ENCODE measurements at regions not wholly inside any gene's neighbourhood (a gene's known extent, or its start where the extent isn't known, plus 50 kb on each side); places are given as distances from the start of the nearest gene placed in this dataset.
"Not testable (repeated sequence)": the region's sequence is repeated elsewhere in the genome, so short reads cannot be mapped to it uniquely, and the experiment has no call there.

- in situ Hi-C loops (cut with HindIII; ENCODE audit: low sequenced_read_pairs): no loop called here
- no peak for DNase-seq (ENCODE audit: low spot score)
Observed at GRCh38 chr7:113216038-113216437, 97.7 kb upstream of the SMIM30 start.

- in situ Hi-C loops (cut with HindIII; ENCODE audit: low sequenced_read_pairs): no loop called here
- DNase-seq (ENCODE audit: low spot score): no peak
Observed at GRCh38 chr7:113209449-113210203, 91.3 kb upstream of the SMIM30 start.

DNA sequence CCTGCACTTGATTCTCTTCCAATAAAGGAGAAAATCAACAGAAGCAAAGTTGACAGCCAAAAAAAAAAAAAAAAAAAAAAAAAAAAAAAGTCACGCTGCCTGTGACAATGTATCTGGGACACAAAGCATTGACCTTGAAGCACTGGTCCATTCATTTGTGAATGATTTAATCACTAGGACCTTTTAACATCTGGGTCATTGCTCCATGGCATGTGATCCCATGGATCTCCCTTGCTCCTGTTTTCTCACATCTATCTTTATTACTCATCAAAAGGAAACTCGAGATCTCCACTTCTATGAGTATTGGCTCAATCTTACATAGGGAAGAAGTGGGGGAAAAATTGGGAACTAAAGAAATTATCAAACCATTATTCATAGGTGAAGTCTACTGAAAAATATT is 89.6 kb upstream of the SMIM30 start:
- no peak for DNase-seq (ENCODE audit: low spot score)
- in situ Hi-C loops (cut with HindIII; ENCODE audit: low sequenced_read_pairs): no loop called here

- in situ Hi-C loops (cut with HindIII; ENCODE audit: low sequenced_read_pairs): no loop called here
- no peak for DNase-seq (ENCODE audit: low spot score)
Observed at GRCh38 chr7:113207441-113207840, 89.1 kb upstream of the SMIM30 start.

DNA sequence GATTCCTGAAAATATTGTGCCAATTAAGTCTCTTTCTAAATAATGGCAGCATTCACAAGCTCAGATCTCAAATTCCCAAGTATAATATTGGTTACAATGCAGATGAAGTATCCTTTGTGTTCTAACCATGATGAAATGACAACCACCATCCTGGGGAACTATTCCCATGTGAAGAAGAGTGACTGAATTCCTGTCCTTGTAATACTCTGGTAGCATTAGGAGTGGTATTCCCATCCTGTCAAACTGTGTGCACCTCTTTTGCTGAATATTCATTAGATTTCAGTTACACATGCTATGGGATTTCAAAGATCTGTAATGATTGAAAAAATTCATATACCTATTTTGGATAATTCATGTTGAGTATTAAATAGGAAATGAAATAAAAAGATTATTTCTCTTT is 86.1 kb upstream of the SMIM30 start:
- in situ Hi-C loops (cut with HindIII; ENCODE audit: low sequenced_read_pairs): no loop called here
- no peak for DNase-seq (ENCODE audit: low spot score)

- no peak for DNase-seq (ENCODE audit: low spot score)
- in situ Hi-C loops (cut with HindIII; ENCODE audit: low sequenced_read_pairs): no loop called here
Observed at GRCh38 chr7:113202284-113202683, 83.9 kb upstream of the SMIM30 start.

- in situ Hi-C loops (cut with HindIII; ENCODE audit: low sequenced_read_pairs): no loop called here
- no peak for DNase-seq (ENCODE audit: low spot score)
Observed at GRCh38 chr7:113200281-113200680, 81.9 kb upstream of the SMIM30 start.

- in situ Hi-C loops (cut with HindIII; ENCODE audit: low sequenced_read_pairs): no loop called here
- DNase-seq (ENCODE audit: low spot score): no peak
Observed at GRCh38 chr7:113199841-113200240, 81.5 kb upstream of the SMIM30 start.

- in situ Hi-C loops (cut with HindIII; ENCODE audit: low sequenced_read_pairs): no loop called here
- no peak for DNase-seq (ENCODE audit: low spot score)
Observed at GRCh38 chr7:113199136-113199535, 80.8 kb upstream of the SMIM30 start.

- in situ Hi-C loops (cut with HindIII; ENCODE audit: low sequenced_read_pairs): no loop called here
- no peak for DNase-seq (ENCODE audit: low spot score)
Observed at GRCh38 chr7:113198226-113198625, 79.9 kb upstream of the SMIM30 start.

DNA sequence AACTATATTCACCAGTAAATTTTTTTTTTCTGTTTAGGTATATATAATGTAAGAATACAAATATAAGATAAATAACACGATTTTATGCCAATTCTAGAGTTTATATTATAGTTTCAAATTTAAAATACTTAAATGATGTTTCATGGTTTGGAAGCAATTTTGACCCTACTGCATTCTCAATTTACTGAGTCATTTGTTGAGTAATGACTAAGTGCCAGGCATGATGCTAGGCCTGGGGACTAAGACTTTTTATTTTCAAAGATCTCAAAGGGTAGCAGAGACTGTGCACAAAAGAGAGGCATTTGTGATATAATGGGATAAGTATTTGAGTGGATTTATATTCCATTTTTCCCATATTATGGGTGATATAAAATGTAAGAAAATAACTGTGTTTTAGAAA is 78.9 kb upstream of the SMIM30 start:
- DNase-seq (ENCODE audit: low spot score): no peak
- in situ Hi-C loops (cut with HindIII; ENCODE audit: low sequenced_read_pairs): no loop called here

GRCh38 chr7:113188396-113188795 is 70.0 kb upstream of the SMIM30 start:
- no peak for DNase-seq (ENCODE audit: low spot score)
- in situ Hi-C loops (cut with HindIII; ENCODE audit: low sequenced_read_pairs): no loop called here

DNA sequence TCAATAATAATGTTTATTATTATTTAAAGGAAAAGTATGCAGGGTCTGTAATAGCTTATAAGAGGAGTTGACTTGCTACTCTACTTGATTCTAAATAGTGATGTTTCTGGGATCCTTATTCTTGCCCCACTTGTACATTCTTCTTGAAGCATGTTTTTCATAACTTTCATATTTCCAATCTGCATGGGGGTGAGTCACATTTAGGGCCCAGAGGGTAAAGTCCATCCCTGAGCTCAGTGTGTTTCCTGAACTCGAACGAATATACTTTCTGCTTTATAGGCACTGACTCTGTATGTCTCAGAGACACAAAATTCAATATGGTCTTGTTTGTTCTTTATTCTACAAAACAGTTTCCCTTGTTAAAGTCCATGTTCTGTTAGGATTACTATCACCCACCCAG is 61.0 kb upstream of the SMIM30 start:
- in situ Hi-C loops (cut with HindIII; ENCODE audit: low sequenced_read_pairs): no loop called here

GRCh38 chr7:113176836-113177235 is 58.5 kb upstream of the SMIM30 start:
- in situ Hi-C loops (cut with HindIII; ENCODE audit: low sequenced_read_pairs): no loop called here
- no peak for DNase-seq (ENCODE audit: low spot score)

More for the DNA sequence above, 61.0 kb upstream of the SMIM30 start:
- no peak for DNase-seq (ENCODE audit: low spot score)

DNA sequence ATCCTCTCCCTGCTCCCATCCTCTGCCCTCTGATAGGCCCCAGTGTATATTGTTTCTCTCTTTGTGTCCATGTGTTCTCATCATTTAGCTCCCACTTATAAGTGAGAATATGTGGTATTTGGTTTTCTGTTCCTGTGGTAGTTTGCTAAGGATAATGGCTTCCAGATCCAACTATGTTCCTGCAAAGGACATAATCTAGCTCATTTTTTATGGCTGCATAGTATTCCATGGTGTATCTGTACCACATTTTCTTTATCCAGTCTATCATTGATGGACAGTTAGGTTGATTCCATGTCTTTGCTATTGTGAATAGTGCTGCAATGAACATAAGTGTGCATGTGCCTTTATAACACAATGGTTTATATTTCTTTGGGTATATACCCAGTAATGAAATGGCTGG is 57.8 kb upstream of the SMIM30 start:
- in situ Hi-C loops (cut with HindIII; ENCODE audit: low sequenced_read_pairs): not testable (repeated sequence)

GRCh38 chr7:113175525-113176104 is 57.3 kb upstream of the SMIM30 start:
- no peak for DNase-seq (ENCODE audit: low spot score)
- in situ Hi-C loops (cut with HindIII; ENCODE audit: low sequenced_read_pairs): no loop called here

More for the DNA sequence above, 57.8 kb upstream of the SMIM30 start:
- DNase-seq (ENCODE audit: low spot score): not testable (repeated sequence)

DNA sequence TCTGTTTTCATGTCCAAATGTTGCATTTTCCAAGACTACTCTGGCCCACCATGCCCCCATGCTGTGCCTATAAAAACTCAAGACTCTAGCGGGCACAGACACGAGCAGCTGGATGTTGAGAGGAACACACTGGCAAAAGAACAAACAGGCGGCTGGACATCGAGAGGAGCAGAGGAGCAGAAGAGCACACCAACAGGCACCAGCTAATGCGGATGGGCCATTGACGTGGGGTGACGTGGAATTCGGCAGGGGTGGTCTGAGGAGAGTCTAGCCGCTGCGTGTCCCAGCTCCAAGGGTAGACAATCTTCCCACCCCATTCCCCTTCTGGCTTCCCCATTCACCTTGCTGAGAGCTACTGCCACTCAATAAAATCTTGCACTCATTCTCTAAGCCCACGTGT is 54.4 kb upstream of the SMIM30 start:
- in situ Hi-C loops (cut with HindIII; ENCODE audit: low sequenced_read_pairs): no loop called here
- no peak for DNase-seq (ENCODE audit: low spot score)

GRCh38 chr7:113170591-113170990 is 52.2 kb upstream of the SMIM30 start:
- DNase-seq (ENCODE audit: low spot score): no peak
- in situ Hi-C loops (cut with HindIII; ENCODE audit: low sequenced_read_pairs): no loop called here

Measured in G401 (cell line).